ENCODE measurements at regions not wholly inside any gene's neighbourhood (a gene's known extent, or its start where the extent isn't known, plus 50 kb on each side); places are given as distances from the start of the nearest gene placed in this dataset.

- TF ChIP-seq CTCF (optimal IDR thresholded peaks at IDR 0.05 in 1 of 3, IDR thresholded peaks at IDR 0.05 in 1 of 3, conservative IDR thresholded peaks at IDR 0.05 in 1 of 3; ENCODE audit: extremely low read depth in 1 of 3, insufficient read depth in 2 of 3, low read length in 3 of 3) (no peak), EZH2 (IDR thresholded peaks at IDR 0.05; ENCODE audit: low read length) (no peak)
- Histone ChIP-seq H2AFZ (ENCODE audit: control insufficient read depth, low read length) (no peak overlapping the region), H3K9me3 (ENCODE audit: control insufficient read depth, low read depth, low read length) (no peaks in the 10 kb centered on the region), H3K4me2 (ENCODE audit: control insufficient read depth, extremely low read depth, insufficient read depth, low read depth, low read length) (no peak overlapping the region), H3K9ac (ENCODE audit: control insufficient read depth, extremely low read depth, insufficient read depth, low read length) (no peak overlapping the region), H3K4me1 (ENCODE audit: control insufficient read depth, extremely low read depth, insufficient read depth, low read length) (peaks cover 3% of the 10 kb centered on the region), H3K79me2 (ENCODE audit: control insufficient read depth, insufficient read depth, low read length) (no peaks in the 10 kb centered on the region), H3K9me1 (ENCODE audit: control insufficient read depth, extremely low read depth, insufficient read depth, low read length) (no peaks in the 10 kb centered on the region), H3K4me3 (ENCODE audit: control insufficient read depth in 2 of 3, extremely low read depth in 1 of 3, insufficient read depth in 2 of 3, low read depth in 1 of 3, low read length in 3 of 3) (no peak overlapping the region), H3K27ac (ENCODE audit: control insufficient read depth, insufficient read depth, low read length) (no peak overlapping the region), H4K20me1 (ENCODE audit: control insufficient read depth, extremely low read depth, insufficient read depth, low read length) (no peaks in the 10 kb centered on the region), H3K36me3 (ENCODE audit: control insufficient read depth in 2 of 2, extremely low read depth in 1 of 2, insufficient read depth in 2 of 2, low read length in 2 of 2) (no peaks in the 10 kb centered on the region), H3K27me3 (ENCODE audit: control insufficient read depth, extremely low read depth, insufficient read depth, low read length) (no peaks in the 10 kb centered on the region)
- DNase-seq (ENCODE audit: low read depth, low spot score) (no peak), FAIRE-seq (no peak)
- dilution Hi-C loops (cut with MboI; ENCODE audit: extremely low pct_ligation_motif_present, low sequenced_read_pairs), result no loop called here
Observed at GRCh38 chr12:84760091-84760865, 152.3 kb downstream of the SLC6A15 start.

GRCh38 chr12:84757978-84758377 is 154.6 kb downstream of the SLC6A15 start:
- Histone ChIP-seq H4K20me1 (ENCODE audit: control insufficient read depth, extremely low read depth, insufficient read depth, low read length) (no peaks in the 10 kb centered on the region), H3K9me1 (ENCODE audit: control insufficient read depth, extremely low read depth, insufficient read depth, low read length) (no peaks in the 10 kb centered on the region), H3K27me3 (ENCODE audit: control insufficient read depth, extremely low read depth, insufficient read depth, low read length) (no peaks in the 10 kb centered on the region), H3K9ac (ENCODE audit: control insufficient read depth, extremely low read depth, insufficient read depth, low read length) (no peak overlapping the region), H3K79me2 (ENCODE audit: control insufficient read depth, insufficient read depth, low read length) (no peaks in the 10 kb centered on the region), H3K9me3 (ENCODE audit: control insufficient read depth, low read depth, low read length) (no peaks in the 10 kb centered on the region), H3K4me1 (ENCODE audit: control insufficient read depth, extremely low read depth, insufficient read depth, low read length) (peaks cover 3% of the 10 kb centered on the region), H3K27ac (ENCODE audit: control insufficient read depth, insufficient read depth, low read length) (no peak overlapping the region), H3K4me3 (ENCODE audit: control insufficient read depth in 2 of 3, extremely low read depth in 1 of 3, insufficient read depth in 2 of 3, low read depth in 1 of 3, low read length in 3 of 3) (no peak overlapping the region), H2AFZ (ENCODE audit: control insufficient read depth, low read length) (no peak overlapping the region), H3K4me2 (ENCODE audit: control insufficient read depth, extremely low read depth, insufficient read depth, low read depth, low read length) (no peak overlapping the region), H3K36me3 (ENCODE audit: control insufficient read depth in 2 of 2, extremely low read depth in 1 of 2, insufficient read depth in 2 of 2, low read length in 2 of 2) (no peaks in the 10 kb centered on the region)
- dilution Hi-C loops (cut with MboI; ENCODE audit: extremely low pct_ligation_motif_present, low sequenced_read_pairs), result no loop called here
- TF ChIP-seq CTCF (optimal IDR thresholded peaks at IDR 0.05 in 1 of 3, IDR thresholded peaks at IDR 0.05 in 1 of 3, conservative IDR thresholded peaks at IDR 0.05 in 1 of 3; ENCODE audit: extremely low read depth in 1 of 3, insufficient read depth in 2 of 3, low read length in 3 of 3) (no peak), EZH2 (IDR thresholded peaks at IDR 0.05; ENCODE audit: low read length) (no peak)
- DNase-seq (ENCODE audit: low read depth, low spot score), result no peak
- peak; percentile 71 for FAIRE-seq

All from keratinocyte (primary cell).